ENCODE measurements at regions not wholly inside any gene's neighbourhood (a gene's known extent, or its start where the extent isn't known, plus 50 kb on each side); places are given as distances from the start of the nearest gene placed in this dataset.

GRCh38 chr6:134624781-134625180 is 306.9 kb upstream of the SGK1 start:
- H3K27me3 Mint-ChIP-seq (ENCODE audit: low read depth): peaks cover 25% of the 10 kb centered on the region
- no peaks in the 10 kb centered on the region for H3K4me1 Mint-ChIP-seq
- H3K4me3 Mint-ChIP-seq: no peak overlapping the region
- no peaks in the 10 kb centered on the region for H3K36me3 Mint-ChIP-seq (ENCODE audit: low read depth)
- TF ChIP-seq, protein P1, sequence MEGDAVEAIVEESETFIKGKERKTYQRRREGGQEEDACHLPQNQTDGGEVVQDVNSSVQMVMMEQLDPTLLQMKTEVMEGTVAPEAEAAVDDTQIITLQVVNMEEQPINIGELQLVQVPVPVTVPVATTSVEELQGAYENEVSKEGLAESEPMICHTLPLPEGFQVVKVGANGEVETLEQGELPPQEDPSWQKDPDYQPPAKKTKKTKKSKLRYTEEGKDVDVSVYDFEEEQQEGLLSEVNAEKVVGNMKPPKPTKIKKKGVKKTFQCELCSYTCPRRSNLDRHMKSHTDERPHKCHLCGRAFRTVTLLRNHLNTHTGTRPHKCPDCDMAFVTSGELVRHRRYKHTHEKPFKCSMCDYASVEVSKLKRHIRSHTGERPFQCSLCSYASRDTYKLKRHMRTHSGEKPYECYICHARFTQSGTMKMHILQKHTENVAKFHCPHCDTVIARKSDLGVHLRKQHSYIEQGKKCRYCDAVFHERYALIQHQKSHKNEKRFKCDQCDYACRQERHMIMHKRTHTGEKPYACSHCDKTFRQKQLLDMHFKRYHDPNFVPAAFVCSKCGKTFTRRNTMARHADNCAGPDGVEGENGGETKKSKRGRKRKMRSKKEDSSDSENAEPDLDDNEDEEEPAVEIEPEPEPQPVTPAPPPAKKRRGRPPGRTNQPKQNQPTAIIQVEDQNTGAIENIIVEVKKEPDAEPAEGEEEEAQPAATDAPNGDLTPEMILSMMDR (IDR thresholded peaks at IDR 0.05; ENCODE audit: unreplicated experiment in 3 of 3): no peak
- H3K9me3 Mint-ChIP-seq: no peaks in the 10 kb centered on the region
- H3K27ac Mint-ChIP-seq: no peak overlapping the region

GRCh38 chr6:134623401-134623800 is 305.5 kb upstream of the SGK1 start:
- H3K4me3 Mint-ChIP-seq: no peak overlapping the region
- no peaks in the 10 kb centered on the region for H3K9me3 Mint-ChIP-seq
- peaks cover 32% of the 10 kb centered on the region for H3K27me3 Mint-ChIP-seq (ENCODE audit: low read depth)
- no peaks in the 10 kb centered on the region for H3K36me3 Mint-ChIP-seq (ENCODE audit: low read depth)
- TF ChIP-seq, protein P1 (IDR thresholded peaks at IDR 0.05; ENCODE audit: unreplicated experiment in 3 of 3): no peak
- no peaks in the 10 kb centered on the region for H3K4me1 Mint-ChIP-seq
- H3K27ac Mint-ChIP-seq: no peak overlapping the region

DNA sequence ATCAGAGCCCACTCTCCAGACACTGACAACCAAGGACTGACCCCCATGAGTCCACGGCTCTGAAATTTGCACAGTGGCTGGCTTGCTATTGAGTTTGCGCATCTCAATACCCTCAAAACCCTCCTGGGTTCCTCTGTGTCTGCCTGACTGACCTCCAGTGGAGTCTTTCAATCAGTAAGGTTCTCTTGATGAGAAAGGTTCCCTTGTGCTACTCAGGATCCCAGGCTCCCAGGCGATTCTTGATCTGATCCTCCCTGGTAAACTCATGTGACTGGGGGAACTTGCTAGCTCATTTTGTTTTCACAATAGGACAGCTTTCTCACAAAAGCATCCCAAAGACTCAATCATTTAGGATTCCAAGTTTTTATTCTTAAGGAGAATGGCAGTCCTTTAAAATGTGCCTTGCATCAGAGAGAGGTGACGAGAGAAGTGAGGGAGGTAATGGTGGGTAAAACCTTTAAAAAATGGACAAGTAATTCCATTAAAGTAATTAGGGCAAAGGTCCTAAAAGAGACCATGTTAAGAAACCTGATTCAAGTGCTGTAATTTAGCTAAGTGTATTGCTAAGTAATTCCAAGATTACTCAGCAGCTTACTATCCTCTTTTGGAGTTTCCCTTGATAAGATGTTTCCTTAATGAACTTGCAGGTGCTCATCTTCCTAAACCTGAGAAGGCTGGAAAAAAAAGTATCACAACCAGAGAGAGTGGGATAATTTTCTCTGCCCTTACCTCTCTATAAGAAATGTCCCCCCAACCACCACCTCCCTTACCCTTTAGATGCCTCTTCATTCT is 304.7 kb upstream of the SGK1 start:
- no peaks in the 10 kb centered on the region for H3K9me3 Mint-ChIP-seq
- no peak overlapping the region for H3K27ac Mint-ChIP-seq
- H3K27me3 Mint-ChIP-seq (ENCODE audit: low read depth): peaks cover 32% of the 10 kb centered on the region
- no peaks in the 10 kb centered on the region for H3K4me1 Mint-ChIP-seq
- H3K4me3 Mint-ChIP-seq: no peak overlapping the region
- TF ChIP-seq, protein P1 (IDR thresholded peaks at IDR 0.05; ENCODE audit: unreplicated experiment in 3 of 3): no peak
- no peaks in the 10 kb centered on the region for H3K36me3 Mint-ChIP-seq (ENCODE audit: low read depth)

- Mint-ChIP-seq H3K4me3 (no peak overlapping the region), H3K27ac (no peak overlapping the region), H3K27me3 (ENCODE audit: low read depth) (peaks cover 32% of the 10 kb centered on the region), H3K9me3 (no peaks in the 10 kb centered on the region), H3K4me1 (no peaks in the 10 kb centered on the region), H3K36me3 (ENCODE audit: low read depth) (no peaks in the 10 kb centered on the region)
- TF ChIP-seq, protein P1 (IDR thresholded peaks at IDR 0.05; ENCODE audit: unreplicated experiment in 3 of 3): no peak
Measured at GRCh38 chr6:134621858-134622257, 303.9 kb upstream of the SGK1 start.

DNA sequence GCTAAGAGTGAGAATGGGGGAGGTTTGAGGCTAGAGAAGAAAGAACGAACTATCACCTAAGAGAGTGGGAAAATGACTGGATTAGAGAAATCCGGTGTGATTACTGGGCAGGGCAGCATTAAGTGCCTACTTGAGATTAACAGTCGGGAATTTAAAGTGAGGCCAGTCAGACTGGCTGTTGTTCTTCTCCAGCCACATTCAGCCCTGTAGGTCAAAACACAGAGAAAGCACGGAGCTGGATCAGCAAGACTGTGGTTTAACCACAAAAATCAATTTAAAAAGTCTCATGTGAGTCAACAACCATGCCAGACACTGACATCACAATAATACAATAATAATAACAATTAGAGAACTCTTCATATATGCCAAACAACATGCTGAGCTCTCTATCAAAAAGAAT is 301.9 kb upstream of the SGK1 start:
- TF ChIP-seq, protein P1 (IDR thresholded peaks at IDR 0.05; ENCODE audit: unreplicated experiment in 3 of 3): no peak
- peaks cover 6% of the 10 kb centered on the region for H3K9me3 Mint-ChIP-seq
- H3K27me3 Mint-ChIP-seq (ENCODE audit: low read depth): peaks cover 35% of the 10 kb centered on the region
- no peaks in the 10 kb centered on the region for H3K4me1 Mint-ChIP-seq
- no peak overlapping the region for H3K27ac Mint-ChIP-seq
- no peaks in the 10 kb centered on the region for H3K36me3 Mint-ChIP-seq (ENCODE audit: low read depth)
- H3K4me3 Mint-ChIP-seq: no peak overlapping the region

DNA sequence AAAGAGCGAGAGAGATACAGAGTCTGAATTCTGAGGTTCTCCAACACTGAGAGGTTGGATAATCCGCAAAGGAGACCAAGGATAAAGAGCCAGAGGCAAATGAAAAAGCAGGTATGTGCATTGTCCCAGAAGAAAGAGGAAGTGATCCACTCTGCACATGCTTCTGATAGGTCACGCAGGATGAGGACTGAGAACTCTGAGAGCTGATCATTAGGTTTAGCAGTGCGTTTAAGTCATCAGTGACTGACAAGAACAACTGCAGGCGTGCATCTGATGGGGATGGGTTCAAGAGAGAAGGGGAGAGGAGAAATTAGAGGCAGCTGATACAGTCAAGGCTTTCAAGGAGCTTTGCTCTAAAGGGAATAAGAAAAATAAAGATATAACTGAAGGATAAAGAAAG is 301.2 kb upstream of the SGK1 start:
- H3K27me3 Mint-ChIP-seq (ENCODE audit: low read depth): peaks cover 30% of the 10 kb centered on the region
- no peaks in the 10 kb centered on the region for H3K36me3 Mint-ChIP-seq (ENCODE audit: low read depth)

More for the DNA sequence above, 301.2 kb upstream of the SGK1 start:
- H3K4me1 Mint-ChIP-seq: no peaks in the 10 kb centered on the region
- no peak overlapping the region for H3K27ac Mint-ChIP-seq
- H3K9me3 Mint-ChIP-seq: peaks cover 6% of the 10 kb centered on the region
- TF ChIP-seq, protein P1 (IDR thresholded peaks at IDR 0.05; ENCODE audit: unreplicated experiment in 3 of 3): no peak
- H3K4me3 Mint-ChIP-seq: no peak overlapping the region
